Astrocyte (in vitro differentiated cells and primary cell): ENCODE measurements at regions not wholly inside any gene's neighbourhood (a gene's known extent, or its start where the extent isn't known, plus 50 kb on each side); places are given as distances from the start of the nearest gene placed in this dataset.

Experiments used
- CTCF ChIP-seq: IDR thresholded peaks from 2 replicates; pipeline ENCODE4 v1.5.1; 2011; ENCODE audit warnings: low read depth, mild to moderate bottlenecking, inconsistent platforms, low read length, moderate library complexity; ENCODE audit not compliant: insufficient read depth
- EZH2 ChIP-seq: IDR thresholded peaks from 2 replicates; pipeline ENCODE4 v1.6.1; 2012; ENCODE audit warnings: mild to moderate bottlenecking, low read length, inconsistent platforms; ENCODE audit not compliant: insufficient read depth

- TF ChIP-seq CTCF (no peak), EZH2 (no peak)
Observed at GRCh38 chr1:147486876-147487656, 54.2 kb upstream of the BCL9 start.
